WTC11 (cell line): ENCODE measurements at regions not wholly inside any gene's neighbourhood (a gene's known extent, or its start where the extent isn't known, plus 50 kb on each side); places are given as distances from the start of the nearest gene placed in this dataset.

ENCODE experiments used
- ELF4 ChIP-seq: sonication (generic); formaldehyde crosslinking; IDR thresholded peaks from 2 replicates; pipeline ENCODE4 v1.8.1; 2022; ENCODE audit warnings: low read depth, mild to moderate bottlenecking, moderate library complexity, missing genetic modification reagents
- TF ChIP-seq, protein P1 (sequence below): fragments of 200-600 bp; IDR thresholded peaks from 2 replicates; pipeline ENCODE4 v1.8.0; 2022; ENCODE audit warnings: antibody characterized with exemption

DNA sequence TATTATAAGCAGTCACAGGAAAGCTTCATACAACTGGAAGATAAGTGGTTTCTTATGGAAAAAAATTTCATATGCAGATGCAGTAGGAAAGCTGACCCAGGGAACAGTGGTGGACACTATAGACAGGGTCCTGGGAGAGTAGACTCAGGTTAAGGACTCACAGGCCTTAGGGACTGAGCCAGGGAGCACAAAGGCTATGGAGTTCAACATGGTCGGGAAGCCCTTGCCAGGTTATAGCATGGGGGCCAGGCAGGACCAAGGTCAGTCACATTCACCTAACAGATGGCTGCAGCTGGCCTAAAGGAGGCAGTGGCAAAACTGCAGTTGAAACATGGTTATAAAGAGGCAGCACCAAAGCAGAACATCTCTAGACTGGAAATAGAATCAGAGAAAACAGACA lies 54.9 kb upstream of the UNC5B start:
- no peak for TF ChIP-seq ELF4 (CRISPR knock-in tag)
- TF ChIP-seq, protein P1, sequence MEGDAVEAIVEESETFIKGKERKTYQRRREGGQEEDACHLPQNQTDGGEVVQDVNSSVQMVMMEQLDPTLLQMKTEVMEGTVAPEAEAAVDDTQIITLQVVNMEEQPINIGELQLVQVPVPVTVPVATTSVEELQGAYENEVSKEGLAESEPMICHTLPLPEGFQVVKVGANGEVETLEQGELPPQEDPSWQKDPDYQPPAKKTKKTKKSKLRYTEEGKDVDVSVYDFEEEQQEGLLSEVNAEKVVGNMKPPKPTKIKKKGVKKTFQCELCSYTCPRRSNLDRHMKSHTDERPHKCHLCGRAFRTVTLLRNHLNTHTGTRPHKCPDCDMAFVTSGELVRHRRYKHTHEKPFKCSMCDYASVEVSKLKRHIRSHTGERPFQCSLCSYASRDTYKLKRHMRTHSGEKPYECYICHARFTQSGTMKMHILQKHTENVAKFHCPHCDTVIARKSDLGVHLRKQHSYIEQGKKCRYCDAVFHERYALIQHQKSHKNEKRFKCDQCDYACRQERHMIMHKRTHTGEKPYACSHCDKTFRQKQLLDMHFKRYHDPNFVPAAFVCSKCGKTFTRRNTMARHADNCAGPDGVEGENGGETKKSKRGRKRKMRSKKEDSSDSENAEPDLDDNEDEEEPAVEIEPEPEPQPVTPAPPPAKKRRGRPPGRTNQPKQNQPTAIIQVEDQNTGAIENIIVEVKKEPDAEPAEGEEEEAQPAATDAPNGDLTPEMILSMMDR, result no peak
